B cell (primary cell): ENCODE measurements at regions not wholly inside any gene's neighbourhood (a gene's known extent, or its start where the extent isn't known, plus 50 kb on each side); places are given as distances from the start of the nearest gene placed in this dataset.

Experiments
- CTCF ChIP-seq: fragments of 200-600 bp; IDR thresholded peaks from one replicate; pipeline ENCODE4 v1.8.0; 2022; ENCODE audit warnings: antibody characterized with exemption, mild to moderate bottlenecking
- EZH2 ChIP-seq: IDR thresholded peaks from 2 replicates; pipeline ENCODE4 v1.6.1; 2012; ENCODE audit warnings: borderline replicate concordance, low read depth, mild to moderate bottlenecking, moderate library complexity, low read length; ENCODE audit not compliant: insufficient read depth, poor library complexity, severe bottlenecking

- TF ChIP-seq CTCF (no peak), EZH2 (no peak)
Observed at GRCh38 chr13:28576067-28576466, 81.1 kb upstream of the FLT1 start.
